GM20000 (cell line): ENCODE measurements at regions not wholly inside any gene's neighbourhood (a gene's known extent, or its start where the extent isn't known, plus 50 kb on each side); places are given as distances from the start of the nearest gene placed in this dataset.

Experiments used
- DNase-seq: peaks from one replicate; pipeline ENCODE4 v3.0.0; 2012; ENCODE audit warnings: low spot score
- TF ChIP-seq, protein P1 (sequence below): IDR thresholded peaks from 2 replicates; pipeline ENCODE4 v1.5.1; 2012; ENCODE audit warnings: mild to moderate bottlenecking, control low read depth; ENCODE audit errors: extremely low read depth, missing control alignments

DNA sequence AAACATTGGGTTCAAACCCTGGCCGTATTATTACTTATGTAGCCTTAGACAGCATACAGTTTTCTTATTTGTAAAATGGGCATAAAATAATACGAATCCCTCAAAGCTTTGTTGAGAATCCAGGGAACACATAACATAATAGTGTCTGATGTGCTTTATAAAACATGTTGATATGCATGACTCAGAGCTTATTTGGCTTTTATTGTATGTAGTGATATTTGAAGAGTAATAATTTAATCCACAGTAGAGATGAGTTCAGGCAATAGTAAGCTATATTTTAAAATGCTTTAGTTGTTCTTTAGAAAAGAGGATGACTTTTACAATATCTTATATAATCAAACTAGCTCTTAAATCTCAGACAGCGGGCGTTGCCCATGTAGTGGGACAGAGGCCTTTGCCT is 176.4 kb downstream of the SIM1 start:
- TF ChIP-seq, protein P1, sequence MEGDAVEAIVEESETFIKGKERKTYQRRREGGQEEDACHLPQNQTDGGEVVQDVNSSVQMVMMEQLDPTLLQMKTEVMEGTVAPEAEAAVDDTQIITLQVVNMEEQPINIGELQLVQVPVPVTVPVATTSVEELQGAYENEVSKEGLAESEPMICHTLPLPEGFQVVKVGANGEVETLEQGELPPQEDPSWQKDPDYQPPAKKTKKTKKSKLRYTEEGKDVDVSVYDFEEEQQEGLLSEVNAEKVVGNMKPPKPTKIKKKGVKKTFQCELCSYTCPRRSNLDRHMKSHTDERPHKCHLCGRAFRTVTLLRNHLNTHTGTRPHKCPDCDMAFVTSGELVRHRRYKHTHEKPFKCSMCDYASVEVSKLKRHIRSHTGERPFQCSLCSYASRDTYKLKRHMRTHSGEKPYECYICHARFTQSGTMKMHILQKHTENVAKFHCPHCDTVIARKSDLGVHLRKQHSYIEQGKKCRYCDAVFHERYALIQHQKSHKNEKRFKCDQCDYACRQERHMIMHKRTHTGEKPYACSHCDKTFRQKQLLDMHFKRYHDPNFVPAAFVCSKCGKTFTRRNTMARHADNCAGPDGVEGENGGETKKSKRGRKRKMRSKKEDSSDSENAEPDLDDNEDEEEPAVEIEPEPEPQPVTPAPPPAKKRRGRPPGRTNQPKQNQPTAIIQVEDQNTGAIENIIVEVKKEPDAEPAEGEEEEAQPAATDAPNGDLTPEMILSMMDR, result no peak
- no peak for DNase-seq

DNA sequence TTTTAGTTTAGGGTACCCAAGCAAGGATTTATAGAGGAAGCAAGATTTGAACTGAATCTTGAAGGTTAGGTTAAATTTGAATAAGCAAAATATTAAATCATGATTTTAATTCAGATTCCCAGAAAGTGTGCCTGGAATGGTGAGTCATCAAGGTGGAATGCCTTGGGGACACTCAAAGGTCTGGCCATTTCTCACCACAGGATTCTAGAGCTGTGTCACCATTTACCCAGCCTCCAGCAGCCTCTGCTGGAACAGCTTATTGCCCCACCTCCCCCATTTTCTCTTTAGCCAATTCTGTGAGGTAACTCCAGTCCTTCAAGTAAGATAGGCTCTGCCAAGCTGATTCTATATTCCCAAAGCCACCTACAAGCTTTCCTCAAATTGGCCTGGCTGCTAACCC is 181.4 kb downstream of the SIM1 start:
- no peak for DNase-seq

DNA sequence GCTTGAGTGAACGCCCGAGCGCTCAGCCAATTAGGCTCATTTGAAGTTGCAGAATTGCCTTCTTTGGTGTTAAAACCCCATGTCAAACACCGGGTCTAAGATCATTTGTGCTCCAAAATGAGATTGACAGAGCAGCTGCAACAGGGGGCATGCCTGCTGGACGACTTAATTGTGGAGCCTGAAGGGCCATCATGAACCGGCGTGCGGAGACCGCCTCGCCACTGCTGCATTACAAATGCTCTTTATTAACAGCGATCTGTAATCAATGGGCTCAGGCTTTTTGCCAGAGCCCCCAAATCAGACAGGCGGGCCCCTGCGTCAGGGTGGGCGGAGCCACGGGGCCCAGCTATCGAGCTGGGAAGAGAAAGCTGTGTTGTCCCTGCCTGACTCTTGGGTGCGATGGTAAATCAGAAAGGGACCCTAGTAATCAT is 183.2 kb downstream of the SIM1 start:
- TF ChIP-seq, protein P1, result no peak
- DNase-seq, result no peak

More for the DNA sequence above, 181.4 kb downstream of the SIM1 start:
- TF ChIP-seq, protein P1, result no peak

DNA sequence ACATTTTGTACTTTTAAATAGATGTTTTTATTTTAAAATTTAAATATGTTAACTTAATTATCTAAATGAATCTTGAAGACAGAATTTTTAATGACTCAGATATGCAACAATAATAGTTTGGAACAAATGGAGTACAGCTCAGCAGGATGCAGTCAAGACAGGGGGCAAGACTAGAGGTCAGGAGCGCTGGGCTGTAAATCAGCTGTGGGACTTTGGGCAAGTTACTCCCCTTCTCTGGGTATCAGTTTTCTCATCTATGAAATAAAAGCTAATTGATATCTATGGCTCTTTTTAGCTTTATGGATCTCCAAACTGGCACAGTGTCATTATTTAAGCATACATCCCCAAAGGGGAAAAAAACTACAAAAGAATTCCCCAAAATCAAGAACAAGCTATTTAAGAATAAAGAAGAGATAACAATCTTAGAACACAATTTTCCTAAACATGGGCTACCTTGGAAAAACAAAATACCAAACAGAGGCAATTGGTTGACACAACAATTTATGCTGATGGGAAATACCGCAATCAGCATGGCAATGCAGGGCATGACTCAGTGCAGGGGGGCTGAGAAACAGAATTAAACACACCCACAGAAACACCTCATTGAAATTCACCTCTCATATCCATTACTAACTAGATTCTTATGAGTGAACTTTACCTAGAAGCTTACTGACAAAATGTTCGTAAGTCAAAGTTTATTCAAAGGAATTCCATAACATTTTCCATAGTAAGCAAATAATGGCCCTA is 188.2 kb downstream of the SIM1 start:
- DNase-seq, result no peak
- TF ChIP-seq, protein P1, result no peak

DNA sequence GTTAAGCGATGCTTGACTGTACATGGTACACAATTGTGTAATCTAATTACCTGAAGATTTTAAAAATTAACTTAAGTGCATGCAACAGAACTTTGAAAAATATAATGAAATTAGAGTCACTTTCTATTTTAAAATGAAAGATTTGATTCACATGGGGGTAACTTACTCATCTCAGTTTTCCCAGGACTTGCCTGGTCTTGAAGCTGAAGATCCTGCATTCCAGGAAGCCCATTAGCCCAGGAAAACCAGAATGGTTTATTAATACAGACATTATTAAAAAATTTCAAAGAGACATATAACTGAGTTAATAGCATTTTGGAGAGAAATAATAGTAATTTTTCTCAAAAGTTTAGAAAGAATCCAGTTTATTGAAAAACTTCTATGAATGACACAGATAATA is 190.6 kb downstream of the SIM1 start:
- no peak for DNase-seq
- TF ChIP-seq, protein P1, result no peak

DNA sequence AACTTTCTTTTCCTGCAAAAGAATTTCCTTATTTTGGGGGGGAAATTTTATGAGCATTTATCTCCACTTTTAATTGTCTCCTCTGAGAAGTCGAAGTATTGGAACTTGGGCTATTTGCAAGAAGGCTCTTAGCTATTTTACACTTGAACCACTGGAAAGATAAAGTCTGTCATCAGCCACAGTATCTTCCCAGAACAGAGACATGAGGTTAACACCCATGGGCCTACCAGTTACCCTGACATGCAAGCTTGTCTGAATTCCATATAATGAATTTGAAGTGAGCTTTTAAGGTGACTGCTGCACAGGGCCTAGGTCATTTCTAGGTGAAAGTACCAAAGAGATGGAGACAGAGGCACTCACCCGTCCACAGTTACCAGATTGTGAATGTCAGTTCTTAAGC is 193.1 kb downstream of the SIM1 start:
- TF ChIP-seq, protein P1, result no peak
- DNase-seq, result no peak

DNA sequence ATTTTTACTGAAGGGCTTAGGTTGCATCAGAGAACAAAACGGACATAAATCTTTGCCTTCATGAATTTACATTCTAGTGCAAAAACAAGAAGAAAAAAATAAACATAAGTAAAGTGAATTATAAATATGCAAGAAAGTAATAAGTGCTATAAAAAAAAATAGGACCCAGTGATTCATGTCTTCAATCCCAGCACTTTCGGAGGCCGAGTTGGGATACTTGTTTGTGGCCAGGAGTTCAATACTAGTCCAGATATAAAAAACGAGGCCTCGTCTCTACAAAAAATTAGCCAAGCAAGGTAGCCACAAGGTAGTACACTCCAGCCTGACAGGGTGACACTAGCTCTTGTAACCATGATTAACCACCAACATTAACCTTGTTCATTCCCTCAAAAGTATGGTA is 193.5 kb downstream of the SIM1 start:
- TF ChIP-seq, protein P1, result no peak
- no peak for DNase-seq
